Stimulated activated CD4-positive, alpha-beta T cell treated with anti-CD3 and anti-CD28 coated beads, TNF-alpha, amount 100 ng/mL, for 48 hours (primary cell): ENCODE measurements at regions not wholly inside any gene's neighbourhood (a gene's known extent, or its start where the extent isn't known, plus 50 kb on each side); places are given as distances from the start of the nearest gene placed in this dataset.
A peak's percentile ranks its signal among the peaks of the same experiment; 100 is the strongest.

ENCODE experiments used
- DNase-seq, 3 donors: peaks; one replicate each; pipeline ENCODE4 v3.0.0-alpha.2; 2020; ENCODE audit warnings: low read depth in 3 of 3

DNA sequence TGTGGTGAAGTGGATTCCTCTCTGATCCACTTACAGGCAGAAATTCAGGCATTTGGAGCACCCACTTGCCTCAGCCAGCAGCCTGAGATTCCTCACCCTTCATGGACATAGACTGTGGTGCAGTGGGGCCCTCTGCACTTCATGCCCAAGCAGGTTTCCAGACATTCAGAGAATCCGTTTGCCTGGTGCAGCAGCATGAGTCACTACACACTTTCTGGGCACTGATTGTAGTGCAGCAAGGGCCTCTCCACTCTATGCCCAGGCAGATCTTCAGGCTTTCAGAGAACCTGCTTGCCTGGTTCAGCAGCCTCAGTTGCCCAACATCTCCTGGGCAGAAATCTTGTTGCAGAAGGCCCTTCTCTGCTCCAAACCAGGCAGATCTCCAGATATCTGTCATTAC is 920.9 kb downstream of the SLITRK5 start:
- DNase-seq = no peak

DNA sequence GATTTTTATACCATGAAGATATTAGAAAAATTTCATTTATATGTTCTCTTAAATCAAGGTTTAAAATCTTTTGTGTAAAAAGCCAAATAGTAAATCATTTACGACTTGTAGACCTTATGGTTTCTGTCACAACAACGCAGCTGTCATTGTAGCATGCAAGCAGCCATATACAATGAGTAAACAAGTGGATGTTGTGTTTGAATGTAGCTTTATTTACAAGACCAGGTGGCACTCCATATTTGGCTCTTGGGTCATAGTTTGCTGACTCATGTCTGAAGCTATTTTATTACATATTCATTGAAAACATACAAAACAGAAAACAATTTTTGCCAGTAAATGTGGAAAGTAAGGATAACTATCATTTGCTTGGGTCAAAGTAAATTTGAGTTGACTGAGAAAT is 930.8 kb downstream of the SLITRK5 start:
- no peak for DNase-seq

DNA sequence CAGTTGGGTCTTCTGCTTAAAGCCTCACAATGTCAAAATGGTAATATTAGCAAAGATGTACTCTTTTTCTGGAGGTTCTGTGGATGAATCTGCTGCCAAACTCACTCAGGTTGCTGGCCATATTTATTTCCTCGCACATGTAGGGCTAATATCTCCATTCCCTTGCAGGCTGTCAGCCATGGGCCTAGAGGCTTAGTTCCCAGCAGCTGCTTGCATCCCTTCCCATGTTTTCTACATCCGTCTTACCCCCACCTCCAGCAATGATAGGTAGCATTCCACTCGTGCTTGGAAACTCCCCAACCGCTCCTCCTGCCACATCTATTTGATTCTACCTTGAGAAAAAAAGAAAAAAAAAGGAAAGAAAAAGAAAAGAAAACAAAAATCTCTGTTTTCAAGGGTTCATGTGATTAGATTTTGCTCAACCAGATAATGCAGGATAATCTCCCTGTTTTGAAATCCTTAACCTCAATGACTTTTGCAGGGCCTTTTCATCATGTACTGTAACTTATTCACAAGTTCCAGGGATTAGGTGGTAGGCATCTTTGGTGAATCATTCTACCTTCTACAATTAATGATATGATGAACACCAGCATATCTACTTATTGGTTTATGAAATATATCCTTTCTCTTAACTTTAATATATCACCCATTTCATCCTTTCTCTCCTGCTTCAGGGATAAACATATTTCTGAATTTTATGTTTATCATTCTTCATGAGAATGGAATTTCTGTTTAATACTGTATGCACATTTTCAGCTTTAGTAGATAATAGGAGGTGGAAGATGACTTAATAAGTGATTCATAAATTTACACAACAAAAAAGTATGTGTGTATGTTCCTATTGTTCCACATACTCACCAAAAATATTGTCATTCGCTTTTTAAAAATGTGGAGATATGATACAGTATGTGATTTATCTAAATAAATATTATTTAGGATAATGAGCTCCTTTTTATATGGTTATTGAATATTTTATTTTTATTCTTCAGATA is 931.9 kb downstream of the SLITRK5 start:
- DNase-seq = no peak

DNA sequence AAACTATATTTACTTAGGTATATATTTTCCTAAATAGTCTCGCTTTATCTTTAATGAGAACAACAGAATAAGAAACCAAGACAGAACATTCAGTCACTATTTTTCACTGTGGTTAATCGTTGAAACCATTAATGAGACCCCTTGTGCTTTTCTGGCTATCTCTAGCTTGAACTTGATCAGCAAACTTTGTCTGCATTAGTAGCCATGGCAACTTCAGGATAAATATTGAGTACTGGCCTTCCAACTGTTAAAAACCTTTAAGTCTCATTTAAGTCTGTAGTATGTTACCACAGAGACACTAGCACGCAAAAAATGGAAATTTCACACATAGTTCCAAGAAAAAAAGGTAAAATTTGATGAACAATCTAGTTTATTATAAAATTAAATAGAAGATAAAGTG is 946.0 kb downstream of the SLITRK5 start:
- no peak for DNase-seq

DNA sequence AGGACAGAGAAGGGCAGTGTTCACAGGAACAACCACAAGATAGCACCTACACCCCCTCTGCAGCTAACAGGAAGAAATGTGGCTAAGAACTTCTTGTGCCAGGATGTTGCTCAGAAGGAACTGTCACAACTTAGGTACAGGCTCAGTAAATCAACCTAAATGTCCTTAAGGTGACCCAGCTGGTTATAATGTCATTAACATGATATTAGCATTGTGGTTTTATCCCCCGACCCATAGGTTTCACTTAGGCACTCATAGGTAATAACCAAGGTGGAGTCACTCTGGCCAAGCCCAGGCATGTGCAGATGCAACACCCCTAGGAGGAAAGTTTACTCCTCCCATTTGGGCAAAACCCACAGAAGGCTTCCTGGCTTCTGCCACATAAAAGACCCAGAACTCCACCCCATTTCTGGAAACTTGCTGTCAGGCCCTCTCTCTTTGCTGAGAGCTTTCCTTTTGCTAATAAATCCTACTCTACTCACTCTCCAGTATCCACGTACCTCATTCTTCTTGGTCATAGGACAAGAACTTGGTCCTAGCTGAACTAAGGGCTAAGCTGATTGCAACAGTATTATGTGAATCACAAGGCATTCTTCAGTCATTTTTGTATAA is 951.3 kb downstream of the SLITRK5 start:
- peak in 1 of 3 donors; percentile 2 for DNase-seq

DNA sequence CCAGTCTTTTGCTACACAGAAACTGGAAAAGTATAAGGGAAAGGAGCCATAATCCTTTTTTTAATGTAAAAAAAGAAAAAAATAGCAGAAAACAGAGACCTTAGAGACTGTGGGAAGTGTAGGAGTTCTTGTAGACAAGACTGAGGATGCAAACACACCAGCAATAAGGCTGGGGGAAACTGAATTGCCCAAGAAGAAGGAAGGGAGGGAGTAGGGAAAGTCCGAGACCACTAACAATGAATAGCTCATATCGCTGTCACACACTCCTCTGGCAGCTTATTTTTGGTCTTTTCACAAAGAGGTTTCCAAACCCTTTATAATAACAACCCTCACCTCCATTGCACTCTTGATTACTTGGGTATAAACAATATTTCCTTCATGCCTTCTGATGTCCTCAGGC is 952.0 kb downstream of the SLITRK5 start:
- DNase-seq = no peak

DNA sequence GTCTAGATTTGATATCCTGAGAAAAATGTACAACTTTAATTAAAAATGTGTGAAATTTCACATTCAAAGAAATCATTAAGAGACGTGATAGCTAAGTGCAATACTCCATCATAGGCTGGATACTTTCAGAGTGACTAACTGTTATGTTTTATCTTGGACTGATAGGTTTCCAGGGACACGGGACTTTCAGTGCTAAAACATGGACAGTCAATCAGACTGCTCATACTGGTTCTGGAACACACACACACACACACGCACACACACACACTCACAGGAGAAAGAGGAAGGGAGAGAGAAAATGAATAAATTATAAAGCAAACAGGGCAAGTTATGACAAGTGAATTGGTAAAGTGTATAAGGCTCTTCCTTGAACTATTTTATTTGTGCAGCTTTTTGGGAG is 955.9 kb downstream of the SLITRK5 start:
- DNase-seq = no peak

DNA sequence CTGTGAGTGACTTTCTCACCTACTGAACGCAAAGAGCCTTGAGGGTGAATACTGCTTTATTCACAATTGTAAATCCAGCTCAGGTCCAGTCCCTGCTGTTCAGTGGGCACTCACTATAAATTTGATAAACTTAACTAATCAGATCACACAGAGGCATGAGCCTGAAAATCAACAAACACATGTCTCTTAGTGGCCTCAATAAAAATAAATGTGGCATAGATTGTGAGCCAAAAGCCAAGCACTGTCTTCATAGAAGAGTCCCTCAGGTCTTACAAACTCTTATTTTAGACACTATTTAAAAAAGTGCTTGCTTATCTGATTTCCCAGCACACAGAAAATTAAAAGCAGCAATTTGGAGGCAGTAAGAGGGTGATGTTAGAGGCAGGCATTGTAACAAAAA is 957.7 kb downstream of the SLITRK5 start:
- no peak for DNase-seq

DNA sequence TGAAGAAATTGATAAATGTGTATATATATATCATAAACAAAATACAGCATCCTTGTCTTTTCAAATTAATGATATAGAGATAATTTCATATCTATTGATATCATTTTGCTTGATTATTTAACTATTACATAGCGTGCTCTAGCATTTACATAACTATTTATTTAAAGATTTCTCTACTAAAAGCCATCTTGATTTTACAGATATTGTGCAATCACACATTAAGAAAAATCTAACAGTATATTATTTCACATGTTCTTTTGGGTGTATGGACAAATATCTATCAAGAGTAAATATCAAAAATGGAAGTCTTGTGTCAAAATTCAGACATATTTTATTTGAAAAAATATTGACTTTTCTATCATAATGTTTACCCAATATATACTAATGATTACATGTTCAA is 966.8 kb downstream of the SLITRK5 start:
- DNase-seq = no peak

DNA sequence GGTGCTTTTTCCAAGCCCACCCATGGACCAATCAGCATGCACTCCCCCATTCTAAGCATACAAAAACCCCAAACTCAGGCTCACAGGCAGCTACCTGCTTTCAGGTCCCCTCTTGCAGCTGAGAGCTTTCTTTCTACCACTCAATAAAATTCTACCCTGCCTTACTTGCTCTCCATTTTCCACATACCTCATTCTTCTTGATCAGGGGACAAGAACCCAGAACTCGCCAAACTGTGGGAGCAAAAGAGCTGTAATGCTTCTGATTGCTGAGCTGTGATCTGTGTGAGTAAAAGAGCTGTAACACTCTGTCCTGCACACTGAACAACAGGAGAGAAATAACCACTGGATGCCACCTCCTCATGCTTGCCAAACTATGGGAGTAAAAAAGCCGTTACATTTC is 972.1 kb downstream of the SLITRK5 start:
- no peak for DNase-seq

DNA sequence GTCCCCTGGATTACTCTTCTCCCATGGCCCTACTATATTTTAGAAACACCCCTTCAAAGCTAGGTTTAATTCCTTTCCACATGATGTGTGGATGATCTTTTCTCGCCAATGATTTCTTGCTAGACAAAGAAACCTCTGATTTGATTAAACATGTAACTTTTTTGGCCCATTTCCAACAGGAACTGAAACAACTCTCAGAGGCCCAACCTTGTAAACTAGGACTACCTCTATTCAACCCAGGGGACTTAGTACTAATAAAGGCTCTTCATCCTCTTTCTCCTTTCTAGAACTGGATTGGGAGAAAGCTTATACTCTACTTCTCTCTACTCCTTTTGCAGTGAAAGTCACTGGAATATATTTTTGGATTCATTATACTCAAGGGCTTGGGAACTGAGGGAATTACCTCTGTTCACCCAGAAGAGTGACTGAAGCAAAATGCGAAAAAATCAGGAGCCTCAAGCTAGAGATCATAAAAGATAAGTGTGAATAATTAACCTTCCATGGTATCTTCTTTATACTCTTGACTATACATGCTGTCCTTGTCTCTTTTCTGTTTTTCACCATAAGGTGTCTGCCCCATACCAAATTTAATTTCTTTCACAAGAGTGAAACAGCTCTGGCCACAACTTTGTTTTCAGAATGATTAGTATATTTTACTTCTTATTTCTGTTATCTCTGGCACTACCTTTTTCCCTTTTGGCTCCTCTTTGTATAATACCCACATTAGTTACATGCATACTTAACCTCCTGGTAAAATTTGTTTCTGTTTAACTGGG is 977.6 kb downstream of the SLITRK5 start:
- DNase-seq = no peak

DNA sequence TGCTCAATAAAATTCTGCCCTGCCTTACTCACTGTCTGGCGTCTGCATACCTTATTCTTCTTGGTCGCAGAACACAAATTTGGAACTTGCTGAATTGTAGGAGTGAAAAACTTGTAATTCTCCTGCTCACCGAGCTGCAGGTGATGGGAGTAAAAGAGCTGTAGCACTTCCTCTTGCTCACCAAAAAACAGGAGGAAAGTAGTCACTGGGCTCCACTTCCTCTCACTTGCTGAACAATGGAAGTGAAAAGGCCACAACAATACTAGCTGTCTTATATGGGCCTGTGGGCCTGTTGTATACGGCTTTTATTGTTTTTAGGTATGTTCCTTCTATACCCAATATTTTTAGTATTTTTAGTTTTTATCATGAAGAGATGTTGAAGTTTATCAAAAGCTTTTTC is 978.7 kb downstream of the SLITRK5 start:
- DNase-seq = no peak

DNA sequence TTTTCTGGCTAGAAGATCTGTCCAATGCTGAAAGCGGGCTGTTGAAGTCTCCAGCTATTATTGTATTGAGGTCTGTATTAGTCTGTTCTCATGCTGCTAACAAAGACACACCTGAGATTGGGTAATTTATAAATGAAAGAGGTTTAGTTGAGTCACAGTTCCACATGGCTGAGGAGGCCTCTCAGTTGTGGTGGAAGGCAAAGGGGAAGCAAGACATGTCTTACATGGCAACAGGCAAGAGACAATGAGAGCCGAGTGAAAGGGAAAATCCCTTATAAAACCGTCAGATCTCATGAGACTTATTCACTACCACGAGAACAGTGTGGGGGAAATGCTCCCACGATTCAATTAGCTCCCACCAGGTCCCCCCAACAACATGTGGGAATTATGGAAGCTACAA is 980.4 kb downstream of the SLITRK5 start:
- no peak for DNase-seq

DNA sequence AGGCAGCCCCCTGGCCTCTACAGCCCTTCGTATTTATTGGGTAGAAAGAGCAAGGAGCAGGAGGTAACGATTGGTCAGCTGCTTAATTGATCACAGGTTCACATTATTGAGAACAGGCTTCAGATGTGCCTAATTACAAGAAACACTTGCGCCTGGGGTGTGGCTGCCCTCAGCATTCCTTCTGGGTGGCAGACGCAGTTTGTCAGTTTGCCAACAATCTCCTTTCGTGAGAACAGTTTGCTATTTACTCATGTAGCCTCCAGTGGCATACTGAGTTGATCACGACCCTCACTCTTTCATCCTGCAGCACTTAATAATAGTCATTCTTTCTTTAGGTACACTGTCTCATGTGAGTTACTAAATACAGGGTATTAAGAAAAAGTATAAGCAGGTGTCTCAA is 985.6 kb downstream of the SLITRK5 start:
- DNase-seq = no peak

DNA sequence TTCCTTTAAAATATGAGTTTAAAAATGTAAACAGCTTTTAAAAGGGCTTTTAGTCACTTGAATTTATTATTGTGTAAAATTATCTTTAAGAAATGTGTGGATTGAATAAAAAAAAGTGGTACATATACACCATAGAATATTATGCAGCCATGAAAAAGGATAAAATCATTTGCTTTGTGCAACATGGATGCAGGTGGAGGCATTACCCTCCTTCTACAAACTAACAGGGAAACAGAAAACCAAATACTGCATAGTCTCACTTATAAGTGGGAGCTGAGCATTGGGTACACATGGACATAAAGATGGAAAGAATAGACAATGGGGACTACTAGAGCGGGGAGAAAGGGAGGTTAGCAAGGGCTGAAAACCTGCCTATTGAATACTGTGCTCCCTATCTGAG is 999.3 kb downstream of the SLITRK5 start:
- no peak for DNase-seq

DNA sequence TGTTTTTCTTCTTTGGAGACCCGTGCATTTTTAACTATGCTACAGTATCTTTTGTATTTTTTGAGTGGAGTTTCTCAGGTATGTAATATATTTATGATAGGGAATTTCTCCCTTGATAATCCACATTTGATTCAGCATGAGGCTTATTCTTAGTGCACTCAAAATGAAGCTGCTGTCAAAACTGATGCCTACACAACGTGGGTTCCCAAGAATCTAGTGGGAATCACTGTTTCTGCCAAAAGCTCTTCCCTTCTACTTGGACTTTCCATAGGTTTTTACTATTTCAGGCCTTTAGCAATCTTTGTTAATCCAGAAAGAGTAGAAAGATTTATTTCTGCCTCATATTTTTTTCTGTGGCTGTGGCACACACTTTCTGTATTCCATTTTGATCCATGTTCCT is 1003.7 kb downstream of the SLITRK5 start:
- no peak for DNase-seq

DNA sequence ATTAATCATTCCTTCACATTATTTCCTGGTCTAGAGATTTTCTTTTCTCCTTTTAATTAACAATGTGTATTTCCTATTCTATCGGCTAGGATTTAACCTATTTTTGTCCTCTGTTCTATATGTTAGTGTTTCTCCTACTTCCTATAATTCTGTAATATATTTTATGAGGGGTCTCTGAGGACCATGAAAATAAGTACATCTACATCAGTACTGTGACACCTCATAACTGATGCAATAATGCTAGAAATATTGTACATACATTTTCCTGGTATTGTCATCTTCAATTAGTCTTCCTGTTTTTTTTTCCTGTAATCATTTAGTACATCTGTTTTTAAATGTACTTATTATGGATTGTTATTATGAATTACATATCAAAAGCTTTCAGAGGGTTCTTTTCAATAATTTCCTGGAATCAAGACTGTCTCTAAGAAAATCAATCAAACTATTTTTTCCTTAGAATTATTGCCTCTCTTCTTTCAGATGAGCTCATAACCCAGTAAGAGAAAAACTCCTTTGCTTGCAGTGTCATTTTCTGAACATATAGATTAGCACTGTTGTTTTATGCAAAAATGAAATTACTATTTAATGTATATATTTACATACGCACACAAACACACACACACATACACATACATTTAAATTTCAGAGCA is 1004.3 kb downstream of the SLITRK5 start:
- no peak for DNase-seq

DNA sequence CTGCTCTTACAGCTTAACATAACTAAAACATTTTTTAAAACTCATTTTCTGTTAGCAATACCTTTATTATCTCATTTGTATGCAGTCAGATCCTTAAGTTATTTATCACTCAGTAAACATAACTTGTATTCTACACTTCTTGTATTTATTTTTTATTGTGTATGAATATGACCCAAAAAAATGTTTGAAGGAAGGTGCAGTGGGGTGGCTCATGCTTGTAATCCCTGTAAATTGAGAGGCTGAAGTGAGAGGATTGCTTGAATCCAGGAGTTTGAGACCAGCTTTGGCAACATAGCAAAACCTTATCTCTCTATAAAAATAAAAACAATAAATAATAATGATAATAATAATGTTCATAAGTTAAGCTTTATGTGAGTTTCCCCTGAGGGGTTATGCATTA is 1004.8 kb downstream of the SLITRK5 start:
- DNase-seq = no peak

DNA sequence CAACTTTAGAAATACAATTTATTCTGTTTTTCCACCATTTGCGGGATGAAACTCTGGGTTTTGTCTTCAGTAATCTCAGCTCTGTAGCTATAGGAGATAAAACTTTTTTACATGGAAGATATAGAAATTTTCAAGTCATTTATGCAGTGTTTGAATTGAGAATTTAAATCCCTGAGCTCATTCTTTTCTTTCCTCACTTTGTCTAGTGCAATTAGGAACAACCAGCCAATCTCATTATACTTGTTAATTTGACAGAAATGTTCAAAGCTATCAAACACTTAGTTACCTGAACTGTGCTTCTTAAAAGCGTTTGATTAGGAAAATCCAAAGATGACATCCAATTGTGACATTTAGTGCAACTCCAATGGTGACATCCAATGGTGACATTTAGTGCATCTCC is 1014.3 kb downstream of the SLITRK5 start:
- DNase-seq = no peak

DNA sequence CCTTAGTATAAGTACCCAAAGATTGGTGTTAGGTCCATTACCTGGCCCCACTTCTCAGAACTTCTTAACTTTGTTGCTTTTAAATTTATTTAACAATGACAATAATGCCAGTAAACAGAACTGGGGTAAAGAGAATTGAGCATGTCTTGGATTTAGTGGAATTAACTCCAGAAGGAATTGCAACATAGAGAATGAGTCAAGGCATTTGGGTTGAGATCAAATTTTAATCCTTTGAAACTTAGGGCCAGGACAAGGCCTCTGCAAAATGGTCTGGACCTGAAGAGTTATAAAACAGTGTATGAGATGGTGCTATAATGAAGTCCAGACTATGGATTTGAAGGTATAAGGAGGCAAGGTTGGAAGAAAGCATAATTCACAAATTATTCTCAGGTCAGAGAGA is 1030.4 kb downstream of the SLITRK5 start:
- DNase-seq = no peak

DNA sequence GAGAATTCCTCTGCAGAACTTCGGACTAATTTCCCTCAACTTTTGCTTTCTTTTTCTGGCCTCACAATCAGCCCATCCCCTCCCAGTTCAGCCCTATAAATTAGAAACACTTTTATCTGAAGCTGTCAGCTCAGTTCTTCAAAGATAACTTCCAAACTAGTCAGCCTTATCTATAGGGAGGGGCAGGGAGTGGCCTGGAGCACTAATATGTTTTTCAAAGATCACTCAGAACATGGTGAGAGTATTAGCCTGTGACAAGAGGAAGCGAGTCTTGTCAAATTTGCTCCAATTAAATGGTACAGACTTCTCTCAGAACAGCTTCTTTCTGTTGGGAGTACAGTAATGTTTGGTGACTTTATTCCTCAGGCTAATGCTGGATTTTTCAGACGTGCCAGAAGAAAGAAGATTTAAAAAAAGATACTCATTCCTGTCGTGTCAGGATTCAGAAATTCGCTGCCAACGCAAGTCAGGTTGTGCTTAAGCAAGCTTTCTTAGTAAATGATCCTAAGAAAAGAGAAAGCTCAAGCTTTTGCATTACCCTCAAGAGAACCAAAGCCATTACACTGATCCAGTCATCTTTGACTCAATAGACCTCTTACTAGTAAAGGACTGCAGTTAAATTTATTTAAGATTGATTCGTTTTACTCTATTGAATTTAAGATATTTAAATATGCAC is 1033.6 kb downstream of the SLITRK5 start:
- no peak for DNase-seq
